ENCODE measurements at regions not wholly inside any gene's neighbourhood (a gene's known extent, or its start where the extent isn't known, plus 50 kb on each side); places are given as distances from the start of the nearest gene placed in this dataset.
"Not testable (repeated sequence)": the region's sequence is repeated elsewhere in the genome, so short reads cannot be mapped to it uniquely, and the experiment has no call there.

- DNase-seq = no peak
Measured at GRCh38 chr13:112198396-112199010, 131.6 kb downstream of the SOX1 start.

GRCh38 chr13:112200200-112200599 lies 133.3 kb downstream of the SOX1 start:
- DNase-seq = no peak

- DNase-seq = no peak
Measured at GRCh38 chr13:112202266-112202665, 135.3 kb downstream of the SOX1 start.

GRCh38 chr13:112202966-112203365 lies 136.0 kb downstream of the SOX1 start:
- DNase-seq = no peak

- DNase-seq = no peak
Measured at GRCh38 chr13:112203614-112204013, 136.7 kb downstream of the SOX1 start.

GRCh38 chr13:112204346-112205327 lies 137.7 kb downstream of the SOX1 start:
- no peak for DNase-seq

GRCh38 chr13:112205990-112206389 lies 139.0 kb downstream of the SOX1 start:
- no peak for DNase-seq

GRCh38 chr13:112207129-112207528 lies 140.2 kb downstream of the SOX1 start:
- DNase-seq = no peak

GRCh38 chr13:112208656-112209055 lies 141.7 kb downstream of the SOX1 start:
- no peak for DNase-seq

GRCh38 chr13:112209266-112209665 lies 142.3 kb downstream of the SOX1 start:
- DNase-seq = no peak

GRCh38 chr13:112209711-112210110 lies 142.8 kb downstream of the SOX1 start:
- DNase-seq = no peak

GRCh38 chr13:112210371-112210770 lies 143.4 kb downstream of the SOX1 start:
- DNase-seq = no peak

GRCh38 chr13:112212533-112212932 lies 145.6 kb downstream of the SOX1 start:
- no peak for DNase-seq

- DNase-seq = no peak
Measured at GRCh38 chr13:112213467-112214255, 146.7 kb downstream of the SOX1 start.

- no peak for DNase-seq
Measured at GRCh38 chr13:112215871-112216270, 148.9 kb downstream of the SOX1 start.

- DNase-seq = no peak
Measured at GRCh38 chr13:112217431-112217830, 150.5 kb downstream of the SOX1 start.

GRCh38 chr13:112218416-112218815 lies 151.5 kb downstream of the SOX1 start:
- no peak for DNase-seq

GRCh38 chr13:112219740-112220139 lies 152.8 kb downstream of the SOX1 start:
- no peak for DNase-seq

GRCh38 chr13:112220296-112220875 lies 153.4 kb downstream of the SOX1 start:
- DNase-seq = no peak

- no peak for DNase-seq
Measured at GRCh38 chr13:112220925-112221324, 154.0 kb downstream of the SOX1 start.

GRCh38 chr13:112222971-112223370 lies 153.2 kb upstream of the SPACA7 start:
- DNase-seq = no peak

GRCh38 chr13:112223929-112224328 lies 152.2 kb upstream of the SPACA7 start:
- DNase-seq = not testable (repeated sequence)
